ENCODE measurements at regions not wholly inside any gene's neighbourhood (a gene's known extent, or its start where the extent isn't known, plus 50 kb on each side); places are given as distances from the start of the nearest gene placed in this dataset.

DNA sequence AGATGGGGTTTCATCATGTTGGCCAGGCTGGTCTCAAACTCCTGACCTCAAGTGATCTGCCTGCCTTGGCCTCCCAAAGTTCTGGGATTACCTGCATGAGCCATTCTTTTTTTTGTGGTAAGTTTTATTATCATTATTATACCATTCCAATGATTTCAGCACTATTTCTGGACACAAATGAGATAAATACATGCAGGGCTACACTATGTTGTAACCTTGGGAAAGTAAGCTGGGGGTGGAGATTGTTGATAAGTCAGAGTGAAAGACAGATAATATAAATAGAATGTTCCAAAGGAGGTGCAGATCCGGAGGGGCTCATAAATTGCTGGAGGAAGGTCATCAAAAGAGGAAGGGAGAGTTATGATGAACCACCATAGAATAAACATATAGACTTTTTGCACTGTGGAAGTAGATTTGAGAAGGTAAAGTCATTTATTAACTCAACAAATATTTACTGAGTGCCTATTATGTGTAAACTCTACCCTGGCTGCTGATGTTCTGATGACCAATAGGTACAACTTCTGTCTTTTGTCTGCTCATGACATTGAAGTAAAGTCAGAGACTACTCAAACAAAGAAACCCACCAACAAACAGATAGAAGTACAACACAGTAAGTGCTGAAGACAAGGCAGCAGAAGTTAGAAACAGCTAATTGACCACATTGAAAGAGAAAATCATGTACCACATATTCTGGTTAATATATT, 478.9 kb upstream of the GOLIM4 start:
- intact Hi-C loops (cut with micrococcal nuclease): no loop called here
- no peaks in the 10 kb centered on the region for H3K4me1 Mint-ChIP-seq (ENCODE audit: low read depth)
- no peaks in the 10 kb centered on the region for H3K36me3 Mint-ChIP-seq
- CTCF ChIA-PET: no interaction called here
- POLR2A ChIA-PET: no interaction called here
- H3K27ac Mint-ChIP-seq: no peak overlapping the region
- H3K27me3 Mint-ChIP-seq: no peaks in the 10 kb centered on the region
- H3K9me3 Mint-ChIP-seq: no peaks in the 10 kb centered on the region
- H3K4me3 Mint-ChIP-seq: no peak overlapping the region
- DNase-seq: no peak

DNA sequence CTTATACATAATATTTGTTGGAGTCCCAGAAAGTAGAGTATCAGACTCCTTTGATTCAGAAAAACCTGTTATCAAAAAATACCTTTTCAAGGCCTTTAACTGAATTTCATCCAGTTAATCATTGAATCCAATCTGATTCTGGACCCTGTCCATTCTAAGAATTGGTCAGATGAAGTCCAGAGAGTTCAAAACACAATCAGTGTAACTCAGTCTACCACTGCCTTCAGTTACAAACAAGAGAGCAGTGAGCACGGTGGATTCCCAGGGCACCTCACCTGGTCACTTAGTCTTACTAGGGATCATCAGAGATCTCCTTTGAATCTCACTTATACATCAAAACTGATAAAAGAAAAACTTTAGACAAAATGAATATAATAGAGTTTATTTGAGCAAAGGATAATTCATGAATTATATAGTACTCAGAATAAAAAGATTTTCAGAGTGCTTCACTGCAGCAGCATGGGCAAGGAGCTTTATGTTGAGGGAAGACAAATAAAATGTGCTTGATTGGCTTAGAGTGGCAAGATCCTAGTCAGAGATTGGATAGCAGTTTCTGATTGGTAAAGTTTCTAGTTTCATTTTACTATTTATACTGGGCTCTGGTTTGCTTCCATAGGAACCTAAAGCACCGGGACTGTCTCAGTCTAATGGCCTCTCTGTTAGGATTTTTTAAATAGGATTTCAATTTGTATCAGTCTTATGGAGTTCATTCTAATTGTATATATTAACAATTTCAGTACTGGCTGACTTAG, 474.9 kb upstream of the GOLIM4 start:
- H3K4me3 Mint-ChIP-seq: no peak overlapping the region
- no peak for DNase-seq
- H3K36me3 Mint-ChIP-seq: no peaks in the 10 kb centered on the region
- no peaks in the 10 kb centered on the region for H3K9me3 Mint-ChIP-seq
- intact Hi-C loops (cut with micrococcal nuclease): no loop called here
- ChIA-PET CTCF (no interaction called here), POLR2A (no interaction called here)
- no peak overlapping the region for H3K27ac Mint-ChIP-seq
- no peaks in the 10 kb centered on the region for H3K27me3 Mint-ChIP-seq
- no peaks in the 10 kb centered on the region for H3K4me1 Mint-ChIP-seq (ENCODE audit: low read depth)

DNA sequence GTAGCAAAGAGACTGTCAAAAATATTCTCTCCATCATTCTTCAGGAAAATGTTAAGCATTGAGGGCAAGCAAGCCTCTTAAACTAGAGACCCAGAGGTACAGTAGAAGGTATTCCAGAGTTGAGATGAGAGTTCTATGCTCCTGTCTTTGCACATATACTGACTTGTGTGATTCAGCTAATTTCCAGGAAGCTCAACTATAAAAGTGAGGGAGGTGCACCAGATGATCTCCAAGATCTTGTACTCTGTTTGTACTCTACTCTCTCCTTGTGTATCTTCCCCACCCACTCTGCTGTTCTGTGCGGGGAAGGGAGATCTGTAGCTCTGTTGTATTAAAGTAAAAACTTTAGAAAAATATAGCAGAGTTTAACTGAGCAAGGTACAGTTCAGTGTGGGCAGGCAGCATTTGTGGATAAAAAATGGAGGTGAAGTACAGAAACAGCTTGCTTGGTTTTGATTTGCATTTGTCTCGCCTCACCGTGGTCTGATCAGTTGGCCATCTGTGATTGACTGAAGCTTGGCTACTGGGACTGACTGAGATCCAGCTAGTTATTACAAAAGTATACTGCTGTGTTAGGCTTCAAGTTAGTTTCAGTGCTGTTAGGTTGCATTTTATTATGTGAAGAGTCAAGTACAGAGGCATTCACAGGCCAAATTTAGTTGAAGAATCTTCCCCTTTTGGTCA, 463.1 kb upstream of the GOLIM4 start:
- peaks cover 3% of the 10 kb centered on the region for H3K9me3 Mint-ChIP-seq
- no peaks in the 10 kb centered on the region for H3K4me1 Mint-ChIP-seq (ENCODE audit: low read depth)
- H3K4me3 Mint-ChIP-seq: no peak overlapping the region
- DNase-seq: no peak
- H3K27ac Mint-ChIP-seq: no peak overlapping the region
- intact Hi-C loops (cut with micrococcal nuclease): no loop called here
- ChIA-PET POLR2A (no interaction called here), CTCF (no interaction called here)
- no peaks in the 10 kb centered on the region for H3K36me3 Mint-ChIP-seq
- H3K27me3 Mint-ChIP-seq: no peaks in the 10 kb centered on the region

- Mint-ChIP-seq H3K27ac (no peak overlapping the region), H3K36me3 (no peaks in the 10 kb centered on the region), H3K9me3 (peaks cover 6% of the 10 kb centered on the region), H3K27me3 (no peaks in the 10 kb centered on the region), H3K4me3 (no peak overlapping the region), H3K4me1 (ENCODE audit: low read depth) (no peaks in the 10 kb centered on the region)
- intact Hi-C loops (cut with micrococcal nuclease): no loop called here
- CTCF ChIA-PET: no interaction called here
- POLR2A ChIA-PET: no interaction called here
- no peak for DNase-seq
Observed at GRCh38 chr3:168552251-168552650, 456.5 kb upstream of the GOLIM4 start.

GRCh38 chr3:168548719-168549118, 453.0 kb upstream of the GOLIM4 start:
- Mint-ChIP-seq H3K27me3 (no peaks in the 10 kb centered on the region), H3K4me1 (ENCODE audit: low read depth) (no peaks in the 10 kb centered on the region), H3K9me3 (peaks cover 6% of the 10 kb centered on the region), H3K27ac (no peak overlapping the region), H3K4me3 (no peak overlapping the region), H3K36me3 (no peaks in the 10 kb centered on the region)
- ChIA-PET CTCF (no interaction called here), POLR2A (no interaction called here)
- DNase-seq: no peak
- intact Hi-C loops (cut with micrococcal nuclease): no loop called here

GRCh38 chr3:168546707-168547106, 451.0 kb upstream of the GOLIM4 start:
- no peaks in the 10 kb centered on the region for H3K36me3 Mint-ChIP-seq
- H3K27ac Mint-ChIP-seq: no peak overlapping the region
- DNase-seq: no peak
- no peaks in the 10 kb centered on the region for H3K27me3 Mint-ChIP-seq
- ChIA-PET POLR2A (no interaction called here), CTCF (no interaction called here)
- intact Hi-C loops (cut with micrococcal nuclease): no loop called here
- H3K4me3 Mint-ChIP-seq: no peak overlapping the region
- peaks cover 9% of the 10 kb centered on the region for H3K9me3 Mint-ChIP-seq
- no peaks in the 10 kb centered on the region for H3K4me1 Mint-ChIP-seq (ENCODE audit: low read depth)

DNA sequence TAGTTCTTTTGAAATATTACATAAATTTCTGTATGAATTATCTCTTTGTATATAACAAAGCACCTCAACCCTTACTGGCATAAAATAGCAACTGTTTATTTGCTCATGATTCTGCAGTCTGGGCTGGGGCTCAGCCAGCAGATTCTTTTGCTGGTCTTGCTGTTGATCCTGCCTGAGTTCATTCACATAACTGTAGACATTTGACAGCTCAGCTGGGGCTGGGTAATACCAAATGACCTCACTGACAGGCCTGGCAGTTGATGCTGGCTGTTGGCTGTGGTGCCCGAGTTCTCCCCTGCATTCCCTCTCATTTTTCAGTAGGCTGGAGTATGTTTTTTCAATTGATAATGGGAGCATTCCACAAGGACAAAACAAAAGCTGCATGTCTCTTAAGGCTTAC, 449.9 kb upstream of the GOLIM4 start:
- Mint-ChIP-seq H3K36me3 (no peaks in the 10 kb centered on the region), H3K9me3 (peaks cover 9% of the 10 kb centered on the region), H3K27me3 (no peaks in the 10 kb centered on the region), H3K4me3 (no peak overlapping the region), H3K4me1 (ENCODE audit: low read depth) (no peaks in the 10 kb centered on the region), H3K27ac (no peak overlapping the region)
- no peak for DNase-seq
- intact Hi-C loops (cut with micrococcal nuclease): no loop called here
- POLR2A ChIA-PET: no interaction called here
- CTCF ChIA-PET: no interaction called here

GRCh38 chr3:168544097-168544957, 448.6 kb upstream of the GOLIM4 start:
- Mint-ChIP-seq H3K4me3 (no peak overlapping the region), H3K36me3 (no peaks in the 10 kb centered on the region), H3K27ac (no peak overlapping the region), H3K4me1 (ENCODE audit: low read depth) (no peaks in the 10 kb centered on the region), H3K9me3 (peaks cover 3% of the 10 kb centered on the region), H3K27me3 (no peaks in the 10 kb centered on the region)
- intact Hi-C loops (cut with micrococcal nuclease): no loop called here
- ChIA-PET CTCF (no interaction called here), POLR2A (no interaction called here)
- no peak for DNase-seq

DNA sequence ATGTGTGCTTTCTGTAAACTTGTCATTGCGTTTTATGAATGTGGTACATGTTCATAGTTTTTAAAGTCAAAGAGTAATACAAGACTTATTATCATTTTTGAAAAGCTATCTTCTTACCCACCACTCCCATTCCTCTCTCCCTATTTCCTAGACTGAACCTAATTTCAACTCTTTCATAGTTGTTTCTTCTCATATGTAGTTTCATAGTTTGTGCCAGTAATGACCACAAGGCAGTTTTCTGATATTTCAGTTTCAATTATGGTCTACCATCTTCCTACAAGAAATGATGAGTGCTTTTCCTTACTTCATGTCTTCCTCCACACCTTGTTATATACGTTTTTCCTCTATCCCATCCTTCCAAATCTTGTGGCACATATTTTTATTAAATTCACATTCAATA, 445.0 kb upstream of the GOLIM4 start:
- H3K27ac Mint-ChIP-seq: no peak overlapping the region
- no peak overlapping the region for H3K4me3 Mint-ChIP-seq
- POLR2A ChIA-PET: no interaction called here
- no peaks in the 10 kb centered on the region for H3K27me3 Mint-ChIP-seq
- no peak for DNase-seq
- H3K9me3 Mint-ChIP-seq: peaks cover 3% of the 10 kb centered on the region
- intact Hi-C loops (cut with micrococcal nuclease): no loop called here
- CTCF ChIA-PET: no interaction called here
- H3K36me3 Mint-ChIP-seq: no peaks in the 10 kb centered on the region
- H3K4me1 Mint-ChIP-seq (ENCODE audit: low read depth): no peaks in the 10 kb centered on the region

DNA sequence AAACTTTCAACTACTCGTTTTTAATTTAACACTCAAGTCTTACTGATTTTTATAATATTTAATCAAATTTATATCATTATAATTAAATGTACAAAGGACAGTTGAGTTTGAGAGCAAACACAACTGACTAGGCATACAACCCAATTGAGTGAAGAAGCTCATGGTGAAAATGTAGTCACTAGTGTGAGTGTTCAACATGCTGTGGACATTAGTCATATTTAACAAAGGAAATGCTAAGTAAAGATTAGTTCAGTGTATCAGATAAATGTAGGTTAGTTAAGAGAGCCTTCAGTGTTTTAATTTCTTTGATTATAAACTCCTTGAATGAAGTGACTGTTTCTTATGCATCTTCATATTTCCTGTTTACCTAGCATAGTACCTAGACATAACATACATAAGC, 444.2 kb upstream of the GOLIM4 start:
- Mint-ChIP-seq H3K4me3 (no peak overlapping the region), H3K27me3 (no peaks in the 10 kb centered on the region), H3K27ac (no peak overlapping the region), H3K4me1 (ENCODE audit: low read depth) (no peaks in the 10 kb centered on the region), H3K36me3 (no peaks in the 10 kb centered on the region), H3K9me3 (peaks cover 3% of the 10 kb centered on the region)
- CTCF ChIA-PET: no interaction called here
- POLR2A ChIA-PET: no interaction called here
- DNase-seq: no peak
- intact Hi-C loops (cut with micrococcal nuclease): no loop called here

DNA sequence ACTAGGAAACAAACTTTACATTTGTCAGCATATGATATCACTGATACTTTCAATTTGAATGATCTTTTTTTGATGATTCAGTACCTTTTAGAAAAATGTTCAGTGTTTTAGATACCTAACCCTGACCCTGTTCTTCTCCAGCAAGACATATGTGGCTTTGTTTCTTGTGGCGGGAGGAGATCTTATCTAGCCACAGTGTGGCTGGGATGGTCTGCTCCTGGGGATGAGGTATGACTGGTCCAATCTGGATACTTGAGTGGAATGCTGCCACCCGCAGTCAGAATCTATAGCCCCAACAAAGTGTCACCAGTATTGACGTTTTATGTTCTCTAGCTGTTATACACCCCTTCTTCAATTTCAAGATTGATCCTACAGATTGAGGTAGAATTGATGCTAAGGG, 439.0 kb upstream of the GOLIM4 start:
- intact Hi-C loops (cut with micrococcal nuclease): no loop called here
- POLR2A ChIA-PET: no interaction called here
- Mint-ChIP-seq H3K27me3 (no peaks in the 10 kb centered on the region), H3K4me1 (ENCODE audit: low read depth) (no peaks in the 10 kb centered on the region), H3K9me3 (no peaks in the 10 kb centered on the region), H3K27ac (no peak overlapping the region), H3K36me3 (no peaks in the 10 kb centered on the region), H3K4me3 (no peak overlapping the region)
- no peak for DNase-seq
- CTCF ChIA-PET: no interaction called here

DNA sequence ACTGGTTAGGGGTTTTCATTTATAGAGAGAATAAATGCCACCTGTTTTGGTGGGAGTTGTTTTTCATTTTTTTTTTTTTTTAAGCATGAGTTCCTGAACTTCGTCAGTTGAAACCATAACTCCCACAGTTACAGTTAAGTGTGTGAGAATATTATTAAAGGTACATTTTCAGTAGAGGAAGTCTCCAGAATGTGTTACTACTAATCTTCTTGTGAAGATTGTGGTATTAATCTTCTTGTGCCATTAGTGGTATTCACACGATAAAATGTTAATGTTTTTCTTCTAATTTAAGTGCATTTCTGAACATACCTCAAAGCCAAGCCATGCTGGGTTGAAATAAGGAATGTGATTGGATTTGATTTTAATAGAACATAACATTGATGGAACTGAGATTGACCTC, 437.9 kb upstream of the GOLIM4 start:
- H3K4me3 Mint-ChIP-seq: no peak overlapping the region
- H3K4me1 Mint-ChIP-seq (ENCODE audit: low read depth): no peaks in the 10 kb centered on the region
- peaks cover 2% of the 10 kb centered on the region for H3K9me3 Mint-ChIP-seq
- CTCF ChIA-PET: no interaction called here
- intact Hi-C loops (cut with micrococcal nuclease): no loop called here
- H3K27me3 Mint-ChIP-seq: no peaks in the 10 kb centered on the region
- POLR2A ChIA-PET: no interaction called here
- DNase-seq: no peak
- no peaks in the 10 kb centered on the region for H3K36me3 Mint-ChIP-seq
- H3K27ac Mint-ChIP-seq: no peak overlapping the region

All from activated CD4-positive, alpha-beta memory T cell treated with anti-CD3 and anti-CD28 coated beads for 36 hours (primary cell).